HG02884 (cell line): ENCODE measurements at regions not wholly inside any gene's neighbourhood (a gene's known extent, or its start where the extent isn't known, plus 50 kb on each side); places are given as distances from the start of the nearest gene placed in this dataset.

ENCODE experiments used
- ATAC-seq: cut with Tn5 transposase; IDR thresholded peaks from one replicate; pipeline ENCODE4 v1.9.1; 2021; ENCODE audit warnings: mild to moderate bottlenecking, moderate library complexity; ENCODE audit not compliant: unreplicated experiment

GRCh38 chr13:61039302-61039701 lies 376.3 kb downstream of the PCDH20 start:
- no peak for ATAC-seq

DNA sequence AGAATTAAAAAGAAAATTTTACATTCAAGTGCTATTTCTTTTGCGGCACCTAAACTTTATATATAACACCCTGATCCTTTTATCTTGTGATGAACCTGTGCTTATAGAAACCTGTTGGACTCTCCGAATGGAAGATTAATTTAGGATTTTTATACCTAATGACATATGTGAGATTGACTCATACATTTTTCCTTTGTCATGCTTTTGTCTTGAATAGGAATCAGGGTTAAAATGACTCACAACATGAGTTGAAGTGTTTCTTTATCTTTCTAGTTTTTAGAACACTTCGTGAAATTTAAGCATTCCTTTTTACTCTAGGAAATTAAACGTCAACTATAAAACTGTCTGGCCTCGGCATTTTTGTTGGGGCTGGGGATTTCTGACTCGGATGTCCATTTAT lies 378.9 kb downstream of the PCDH20 start:
- no peak for ATAC-seq

DNA sequence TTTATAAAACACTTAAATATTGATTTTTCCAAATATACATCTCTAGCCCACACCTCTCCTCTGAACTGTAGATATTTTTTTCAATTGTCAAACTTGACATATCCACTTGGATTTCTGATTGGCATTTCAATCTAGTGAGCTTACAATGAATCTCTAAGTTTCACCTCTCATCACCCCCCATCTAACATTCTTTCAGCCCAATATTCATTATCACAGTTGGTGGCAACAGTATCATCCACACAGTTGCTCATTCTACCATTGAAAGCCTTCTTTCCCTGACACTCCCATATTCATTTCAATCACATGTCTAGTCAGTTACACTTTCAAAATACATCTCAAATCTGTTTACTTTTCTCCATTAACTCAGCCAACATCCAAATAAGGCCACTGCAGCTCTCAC lies 385.2 kb downstream of the PCDH20 start:
- ATAC-seq, result no peak

DNA sequence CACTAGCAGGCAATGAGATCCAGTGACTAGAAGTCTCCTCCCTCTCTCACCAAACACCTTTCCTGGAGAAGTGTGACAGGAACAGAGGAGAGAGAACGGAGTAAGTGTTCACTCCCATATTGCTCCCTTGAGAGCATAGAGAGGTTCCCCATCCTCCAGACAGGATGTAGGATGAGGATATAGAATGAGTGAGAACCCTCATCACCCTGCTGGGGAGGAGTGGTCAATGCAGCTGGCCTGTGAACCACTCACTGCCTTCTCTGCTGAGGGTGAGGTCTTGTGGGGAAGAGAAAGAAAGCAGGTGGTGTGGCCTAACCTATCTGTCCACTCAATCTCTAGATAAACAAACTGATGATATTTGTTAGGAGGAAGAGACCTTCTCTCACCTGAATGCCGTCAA lies 386.6 kb downstream of the PCDH20 start:
- ATAC-seq, result no peak

GRCh38 chr13:61024046-61024445 lies 391.6 kb downstream of the PCDH20 start:
- no peak for ATAC-seq

- no peak for ATAC-seq
Observed at GRCh38 chr13:61021838-61022237, 393.8 kb downstream of the PCDH20 start.

- ATAC-seq, result no peak
Observed at GRCh38 chr13:61013796-61014195, 401.9 kb downstream of the PCDH20 start.

- no peak for ATAC-seq
Observed at GRCh38 chr13:61010358-61010757, 405.3 kb downstream of the PCDH20 start.

DNA sequence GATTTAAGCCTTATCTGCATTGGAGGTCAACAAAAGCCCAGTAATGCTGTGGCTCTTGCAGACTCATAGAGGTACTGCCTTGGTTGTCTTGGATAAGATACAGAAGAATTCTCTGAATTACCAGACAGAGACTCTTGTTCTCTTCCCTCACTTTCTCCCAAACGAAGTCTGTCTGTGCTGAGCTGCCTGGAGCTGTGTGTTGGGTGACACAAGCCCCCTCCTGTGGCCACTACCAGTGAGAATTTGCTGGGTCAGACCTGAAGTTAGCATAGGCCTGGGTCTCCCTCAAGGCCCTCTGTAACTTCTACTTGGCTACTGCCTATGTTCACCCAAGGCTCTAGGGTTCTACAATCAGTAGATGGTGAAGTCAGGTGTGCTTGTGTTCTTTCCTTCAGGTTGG lies 413.0 kb downstream of the PCDH20 start:
- no peak for ATAC-seq

- ATAC-seq, result no peak
Observed at GRCh38 chr13:60990032-60990733, 425.5 kb downstream of the PCDH20 start.

GRCh38 chr13:60986301-60986700 lies 429.3 kb downstream of the PCDH20 start:
- no peak for ATAC-seq

GRCh38 chr13:60981407-60981806 lies 434.2 kb downstream of the PCDH20 start:
- no peak for ATAC-seq

- ATAC-seq, result no peak
Observed at GRCh38 chr13:60976367-60976766, 439.3 kb downstream of the PCDH20 start.

GRCh38 chr13:60974296-60974695 lies 441.4 kb downstream of the PCDH20 start:
- no peak for ATAC-seq

DNA sequence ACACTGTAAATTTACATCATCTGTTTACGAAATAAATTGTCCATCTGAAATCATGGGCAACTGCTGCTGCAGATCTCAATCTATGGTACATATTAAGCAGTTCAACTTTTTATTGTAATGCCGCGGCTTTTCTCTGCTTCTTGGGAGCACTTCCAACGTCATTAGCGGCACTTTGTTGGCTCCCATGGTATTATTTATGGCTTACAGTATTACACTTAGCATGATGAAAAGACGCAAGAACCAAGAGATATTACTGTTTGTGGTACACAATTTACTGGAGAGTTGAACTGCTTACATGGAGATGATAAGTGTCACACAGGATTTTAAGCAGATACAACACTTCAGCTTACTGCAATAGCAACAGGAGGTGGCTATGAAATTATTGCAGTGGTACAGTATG lies 442.1 kb downstream of the PCDH20 start:
- no peak for ATAC-seq

GRCh38 chr13:60970736-60971135 lies 444.9 kb downstream of the PCDH20 start:
- ATAC-seq, result no peak

GRCh38 chr13:60969656-60970055 lies 446.0 kb downstream of the PCDH20 start:
- ATAC-seq, result no peak

DNA sequence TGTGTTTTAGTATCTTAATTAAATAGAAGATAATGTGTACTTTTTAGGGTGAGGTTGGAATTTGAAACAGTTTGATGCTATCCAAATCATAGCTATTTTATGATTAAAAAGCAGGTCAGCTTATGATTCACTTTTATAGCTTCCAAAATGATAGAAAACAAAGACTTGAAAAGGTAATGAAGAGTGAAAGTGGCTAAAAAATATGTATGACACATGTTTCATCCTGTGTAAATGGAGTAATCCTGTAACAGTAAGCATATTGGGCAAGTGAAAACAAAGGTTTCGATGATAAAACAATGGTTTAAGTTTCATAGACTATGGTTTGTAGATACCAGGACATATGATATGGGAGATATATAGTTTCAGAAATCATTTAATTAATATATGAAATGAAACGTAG lies 456.2 kb downstream of the PCDH20 start:
- no peak for ATAC-seq

GRCh38 chr13:60957816-60958215 lies 457.8 kb downstream of the PCDH20 start:
- no peak for ATAC-seq

- ATAC-seq, result no peak
Observed at GRCh38 chr13:60945396-60945795, 470.3 kb downstream of the PCDH20 start.

DNA sequence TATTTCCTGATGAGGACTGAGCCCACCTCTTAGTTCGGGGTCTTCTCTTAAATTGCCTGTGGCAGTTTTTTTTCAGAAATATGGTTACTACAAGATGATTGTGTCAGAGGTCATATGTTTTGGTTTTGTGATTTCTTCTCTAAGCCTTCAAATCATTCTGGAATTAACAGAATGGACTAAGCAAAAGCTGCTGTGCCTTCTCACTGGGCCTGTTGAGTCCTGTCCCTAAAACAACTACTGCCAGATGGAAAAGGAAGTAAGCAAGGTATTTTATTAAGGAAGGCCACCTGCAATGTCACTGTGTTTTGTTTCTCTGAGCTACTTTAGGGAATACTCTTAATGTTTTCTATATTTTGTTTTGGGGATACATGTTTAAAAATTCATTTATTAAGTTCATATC lies 470.8 kb downstream of the PCDH20 start:
- ATAC-seq, result no peak

GRCh38 chr13:60944016-60944415 lies 471.6 kb downstream of the PCDH20 start:
- no peak for ATAC-seq

- no peak for ATAC-seq
Observed at GRCh38 chr13:60936281-60936680, 479.4 kb downstream of the PCDH20 start.
